Panc1 (cell line): ENCODE measurements at regions not wholly inside any gene's neighbourhood (a gene's known extent, or its start where the extent isn't known, plus 50 kb on each side); places are given as distances from the start of the nearest gene placed in this dataset.

Experiments used
- ATAC-seq: fragments of 200-7000 bp; cut with Tn5 transposase; 2 replicates; pipeline ENCODE4 v1.9.1; 2020; ENCODE audit warnings: mild to moderate bottlenecking, moderate library complexity
- BruUV-seq: library from RNA; stranded (reverse); fragments of 400-500 nt; replicated peaks from 2 replicates; lab custom pipeline; 2021; lab: Mats Ljungman, UMichigan
- CTCF ChIA-PET: fragments of 300-600 bp; sonication (Branson Sonifier 250); formaldehyde crosslinking; loops from one replicate; lab custom pipeline; 2022; ENCODE audit warnings: antibody characterized with exemption; lab: Charles Lee
- POLR2A ChIA-PET: fragments of 300-600 bp; sonication (Branson Sonifier 250); formaldehyde crosslinking; loops from one replicate; lab custom pipeline; 2022; ENCODE audit warnings: antibody characterized with exemption; lab: Charles Lee
- DNase-seq: peaks from one replicate; pipeline ENCODE4 v3.0.0-alpha.2; 2010; ENCODE audit warnings: low read depth, low spot score
- H3K27ac ChIP-seq: 2 replicates; pipeline ENCODE4 v1.5.1; 2011; ENCODE audit warnings: mild to moderate bottlenecking, low read length, inconsistent platforms
- H3K27me3 ChIP-seq: fragments of 200-500 bp; sonication (Bioruptor generic); 2 replicates; pipeline ENCODE4 v1.6.0; 2014; ENCODE audit warnings: low read length, inconsistent platforms; ENCODE audit not compliant: control insufficient read depth, insufficient read depth
- H3K36me3 ChIP-seq: fragments of 200-500 bp; sonication (Bioruptor generic); 2 replicates; pipeline ENCODE4 v1.5.1; 2014; ENCODE audit warnings: inconsistent platforms, mild to moderate bottlenecking, low read length, moderate library complexity; ENCODE audit not compliant: control insufficient read depth, insufficient read depth
- H3K4me1 ChIP-seq: 2 replicates; pipeline ENCODE4 v1.5.1; 2011; ENCODE audit warnings: inconsistent platforms, mild to moderate bottlenecking, low read length, moderate library complexity; ENCODE audit not compliant: control insufficient read depth, insufficient read depth
- H3K4me3 ChIP-seq, 2 experiments: 2 replicates each; pipeline ENCODE4 v1.5.1; 2011 to 2012; ENCODE audit warnings: low read depth in 2 of 2, low read length in 2 of 2, mild to moderate bottlenecking in 2 of 2, inconsistent platforms in 1 of 2, moderate library complexity in 1 of 2
- H3K9me3 ChIP-seq: fragments of 200-500 bp; sonication (Bioruptor generic); 2 replicates; pipeline ENCODE4 v1.5.1; 2014; ENCODE audit warnings: low read depth, mild to moderate bottlenecking, inconsistent platforms, low read length, moderate library complexity; ENCODE audit not compliant: control insufficient read depth, insufficient read depth
- CTCF ChIP-seq: fragments of 450-650 bp; IDR thresholded peaks from 2 replicates; pipeline ENCODE4 v1.5.1; 2017; ENCODE audit warnings: mild to moderate bottlenecking
- POLR2AphosphoS5 ChIP-seq: IDR thresholded peaks from 2 replicates; pipeline ENCODE4 v1.6.1; 2012; ENCODE audit warnings: mild to moderate bottlenecking, low read depth, low read length, moderate library complexity
- REST ChIP-seq, 2 experiments: IDR thresholded peaks; 2 replicates each; pipeline ENCODE4 v1.6.1; 2011 to 2012; ENCODE audit warnings: low read depth in 2 of 2, control low read depth in 1 of 2, low read length in 1 of 2, mild to moderate bottlenecking in 1 of 2, moderate library complexity in 1 of 2; ENCODE audit not compliant: insufficient read depth in 1 of 2
- SIN3A ChIP-seq: IDR thresholded peaks from 2 replicates; pipeline ENCODE4 v1.6.1; 2012; ENCODE audit warnings: low read depth, mild to moderate bottlenecking, low read length, moderate library complexity, borderline replicate concordance; ENCODE audit not compliant: insufficient read depth
- TCF7L2 ChIP-seq: IDR thresholded peaks from 2 replicates; pipeline ENCODE4 v1.6.1; 2011; ENCODE audit warnings: mild to moderate bottlenecking, low read depth, low read length, inconsistent platforms
- in situ Hi-C: cut with HindIII; loops from 2 replicates; pipeline ENCODE4 v1.10.0; 2016; ENCODE audit warnings: low sequenced_read_pairs, low pct_unique_long_range_greater_than_20kb
- intact Hi-C: fragments of 100-400 bp; cut with micrococcal nuclease; formaldehyde crosslinking; loops from one replicate; pipeline ENCODE4 v1.10.0; 2022; ENCODE audit not compliant: unreplicated experiment

GRCh38 chr13:27014406-27015359 lies 156.9 kb downstream of the USP12 start:
- Histone ChIP-seq H3K27me3 (no peaks in the 10 kb centered on the region), H3K4me3 (no peak overlapping the region), H3K36me3 (no peaks in the 10 kb centered on the region), H3K27ac (peak overlapping the region; percentile 81), H3K4me1 (peaks cover 11% of the 10 kb centered on the region), H3K9me3 (no peaks in the 10 kb centered on the region)
- no TSS peak for BruUV-seq
- ChIA-PET POLR2A (interaction anchor here (0.7 kb wide), 1 partner anchor 13 kb away, joined by 3 read pairs; no protein-coding TSS in a partner anchor), CTCF (no interaction called here)
- intact Hi-C loops (no loop called here), in situ Hi-C loops (no loop called here)
- DNase-seq (no peak), ATAC-seq (peak; percentile 32; the same call in 1 of the 2 replicates)
- TF ChIP-seq POLR2AphosphoS5 (no peak), SIN3A (no peak), REST (IDR thresholded peaks at IDR 0.05; ENCODE audit: insufficient read depth in 1 of 2, low read depth in 2 of 2, low read length in 1 of 2) (no peak), CTCF (no peak), TCF7L2 (no peak)

GRCh38 chr13:27012482-27013197 lies 159.0 kb downstream of the USP12 start:
- in situ Hi-C loops: no loop called here
- Histone ChIP-seq H3K9me3 (no peaks in the 10 kb centered on the region), H3K4me1 (peaks cover 6% of the 10 kb centered on the region), H3K4me3 (no peak overlapping the region), H3K27ac (peak overlapping the region; percentile 81), H3K27me3 (no peaks in the 10 kb centered on the region), H3K36me3 (no peaks in the 10 kb centered on the region)
- BruUV-seq: no TSS peak
- CTCF ChIA-PET: no interaction called here
- POLR2A ChIA-PET: no interaction called here
- intact Hi-C loops: no loop called here
- ATAC-seq: no peak
- no peak for DNase-seq
- TF ChIP-seq TCF7L2: no peak
- TF ChIP-seq POLR2AphosphoS5: no peak
- TF ChIP-seq CTCF: no peak
- no peak for TF ChIP-seq REST (IDR thresholded peaks at IDR 0.05; ENCODE audit: insufficient read depth in 1 of 2, low read depth in 2 of 2, low read length in 1 of 2)
- TF ChIP-seq SIN3A: no peak
